ENCODE measurements at regions not wholly inside any gene's neighbourhood (a gene's known extent, or its start where the extent isn't known, plus 50 kb on each side); places are given as distances from the start of the nearest gene placed in this dataset.

GRCh38 chr10:71136036-71136721 is 76.2 kb upstream of the UNC5B start:
- ATAC-seq: no peak
- no peaks in the 10 kb centered on the region for H3K4me1 ChIP-seq
- H3K27ac ChIP-seq: no peak overlapping the region
- DNase-seq: no peak
- intact Hi-C loops (cut with DNase I): no loop called here
- no peak overlapping the region for H3K4me3 ChIP-seq
- no peaks in the 10 kb centered on the region for H3K36me3 ChIP-seq
- H3K9me3 ChIP-seq: no peaks in the 10 kb centered on the region
- no peak for TF ChIP-seq CTCF (IDR thresholded peaks at IDR 0.05)
- no peak for TF ChIP-seq POLR2A (IDR thresholded peaks at IDR 0.05)
- WGBS (ENCODE audit: insufficient coverage, low coverage, low lambda C conversion rate, missing lambda C conversion rate): 33% methylated on average over 3 of the region's 8 CpGs
- no peaks in the 10 kb centered on the region for H3K27me3 ChIP-seq

GRCh38 chr10:71137701-71138100 is 74.7 kb upstream of the UNC5B start:
- intact Hi-C loops (cut with DNase I): no loop called here
- no peak for ATAC-seq
- no peaks in the 10 kb centered on the region for H3K27me3 ChIP-seq
- TF ChIP-seq CTCF (IDR thresholded peaks at IDR 0.05): no peak
- TF ChIP-seq POLR2A (IDR thresholded peaks at IDR 0.05): no peak
- DNase-seq: no peak
- no peak overlapping the region for H3K4me3 ChIP-seq
- no CpG with 5 or more reads among the region's 2 CpGs for WGBS (ENCODE audit: insufficient coverage, low coverage, low lambda C conversion rate, missing lambda C conversion rate)
- no peaks in the 10 kb centered on the region for H3K9me3 ChIP-seq
- no peaks in the 10 kb centered on the region for H3K4me1 ChIP-seq
- no peaks in the 10 kb centered on the region for H3K36me3 ChIP-seq
- no peak overlapping the region for H3K27ac ChIP-seq

- Histone ChIP-seq H3K36me3 (no peaks in the 10 kb centered on the region), H3K4me1 (no peaks in the 10 kb centered on the region), H3K27me3 (no peaks in the 10 kb centered on the region), H3K27ac (no peak overlapping the region), H3K4me3 (no peak overlapping the region), H3K9me3 (no peaks in the 10 kb centered on the region)
- ATAC-seq (no peak), DNase-seq (no peak)
- no peak for TF ChIP-seq CTCF (IDR thresholded peaks at IDR 0.05)
- TF ChIP-seq POLR2A (IDR thresholded peaks at IDR 0.05): no peak
- intact Hi-C loops (cut with DNase I): no loop called here
- WGBS (ENCODE audit: insufficient coverage, low coverage, low lambda C conversion rate, missing lambda C conversion rate): 60% methylated on average over 9 of the region's 14 CpGs
These were observed 74.1 kb upstream of the UNC5B start for GRCh38 chr10:71138166-71138830.

GRCh38 chr10:71141528-71141927 is 70.8 kb upstream of the UNC5B start:
- Histone ChIP-seq H3K27me3 (no peaks in the 10 kb centered on the region), H3K4me1 (no peaks in the 10 kb centered on the region), H3K27ac (no peak overlapping the region), H3K36me3 (no peaks in the 10 kb centered on the region), H3K4me3 (no peak overlapping the region), H3K9me3 (no peaks in the 10 kb centered on the region)
- intact Hi-C loops (cut with DNase I): no loop called here
- DNase-seq (no peak), ATAC-seq (no peak)
- 64% methylated on average over 3 of the region's 4 CpGs for WGBS (ENCODE audit: insufficient coverage, low coverage, low lambda C conversion rate, missing lambda C conversion rate)
- TF ChIP-seq CTCF (IDR thresholded peaks at IDR 0.05) (no peak), POLR2A (IDR thresholded peaks at IDR 0.05) (no peak)

Measured in right lobe of liver (tissue), 6 donors.